Testis (tissue), 2 donors: ENCODE measurements at regions not wholly inside any gene's neighbourhood (a gene's known extent, or its start where the extent isn't known, plus 50 kb on each side); places are given as distances from the start of the nearest gene placed in this dataset.

ENCODE experiments used
- DNase-seq: peaks from one replicate; pipeline ENCODE4 v3.0.0-alpha.2; 2019
- H3K27ac ChIP-seq, 2 donors: fragments of 200-600 bp; sonication (generic); one replicate each; pipeline ENCODE4 v1.5.1; 2019
- H3K27me3 ChIP-seq: fragments of 200-600 bp; sonication (generic); one replicate; pipeline ENCODE4 v1.5.1; 2019
- H3K36me3 ChIP-seq: fragments of 200-600 bp; sonication (generic); one replicate; pipeline ENCODE4 v1.5.1; 2017; ENCODE audit warnings: low read depth; ENCODE audit errors: missing control alignments
- H3K4me1 ChIP-seq: fragments of 200-600 bp; sonication (generic); one replicate; pipeline ENCODE4 v1.5.1; 2019
- H3K4me3 ChIP-seq, 2 donors: fragments of 200-600 bp; sonication (generic); one replicate each; pipeline ENCODE4 v1.5.1; 2017 to 2019
- H3K9me3 ChIP-seq: fragments of 200-600 bp; sonication (generic); one replicate; pipeline ENCODE4 v1.5.1; 2017
- POLR2A ChIP-seq: fragments of 450-650 bp; IDR thresholded peaks from one replicate; pipeline ENCODE4 v1.6.1; 2017; ENCODE audit warnings: antibody characterized with exemption, mild to moderate bottlenecking, moderate library complexity
- WGBS, 2 donors: methylation state at CpG; one replicate each; pipeline ENCODE4 v1.1.5; 2018; 5-methylcytosine and 5-hydroxymethylcytosine counted together
- intact Hi-C: fragments of 100-400 bp; cut with DNase I; formaldehyde crosslinking; loops from one replicate; pipeline ENCODE4 v1.15.1; 2023; ENCODE audit warnings: low total_unique reads
- TF ChIP-seq, protein P1 (sequence below), 3 experiments: fragments of 450-650 bp in 2 of 3; fragments of 200-600 bp in 1 of 3; sonication (generic) in 1 of 3; IDR thresholded peaks; one replicate each; pipeline ENCODE4 v1.5.1; 2016 to 2019; ENCODE audit warnings: antibody characterized with exemption in 3 of 3, mild to moderate bottlenecking in 2 of 3, moderate library complexity in 1 of 3

DNA sequence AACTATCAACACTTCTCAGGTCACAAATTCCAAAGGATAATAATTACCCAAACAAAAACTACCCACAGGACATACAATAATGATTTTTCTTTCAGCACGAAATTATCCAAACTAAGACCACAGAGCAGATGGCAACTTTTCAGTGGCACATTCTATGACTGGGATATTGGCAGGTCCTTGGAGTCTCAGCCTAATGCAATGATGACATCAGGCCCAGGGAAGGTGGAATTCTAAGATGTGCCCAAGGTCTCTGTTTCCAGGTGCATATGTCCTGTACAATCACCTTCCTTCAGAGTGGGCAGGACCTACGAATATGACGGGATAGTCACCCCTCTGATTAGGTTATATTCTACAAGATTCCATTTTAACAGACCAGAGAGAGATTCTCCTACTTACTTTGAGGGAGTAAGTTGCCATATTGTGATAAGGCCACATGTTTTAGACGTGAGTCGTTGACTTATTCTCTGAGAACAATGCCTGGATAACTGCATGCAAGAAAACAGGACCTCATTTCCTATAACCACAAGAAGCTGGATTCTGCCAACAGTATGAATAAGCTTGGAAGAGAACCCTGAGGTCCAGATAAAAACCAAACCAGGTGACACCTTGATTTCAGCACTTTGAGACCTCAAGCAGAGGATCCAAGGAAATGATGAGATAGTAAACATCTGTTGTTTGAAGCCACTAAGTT, 69.9 kb downstream of the ZC3H11B start:
- 84 to 88% methylated on average over 5 of the region's 5 CpGs for WGBS, 2 donors
- intact Hi-C loops, result no loop called here
- TF ChIP-seq, protein P1, sequence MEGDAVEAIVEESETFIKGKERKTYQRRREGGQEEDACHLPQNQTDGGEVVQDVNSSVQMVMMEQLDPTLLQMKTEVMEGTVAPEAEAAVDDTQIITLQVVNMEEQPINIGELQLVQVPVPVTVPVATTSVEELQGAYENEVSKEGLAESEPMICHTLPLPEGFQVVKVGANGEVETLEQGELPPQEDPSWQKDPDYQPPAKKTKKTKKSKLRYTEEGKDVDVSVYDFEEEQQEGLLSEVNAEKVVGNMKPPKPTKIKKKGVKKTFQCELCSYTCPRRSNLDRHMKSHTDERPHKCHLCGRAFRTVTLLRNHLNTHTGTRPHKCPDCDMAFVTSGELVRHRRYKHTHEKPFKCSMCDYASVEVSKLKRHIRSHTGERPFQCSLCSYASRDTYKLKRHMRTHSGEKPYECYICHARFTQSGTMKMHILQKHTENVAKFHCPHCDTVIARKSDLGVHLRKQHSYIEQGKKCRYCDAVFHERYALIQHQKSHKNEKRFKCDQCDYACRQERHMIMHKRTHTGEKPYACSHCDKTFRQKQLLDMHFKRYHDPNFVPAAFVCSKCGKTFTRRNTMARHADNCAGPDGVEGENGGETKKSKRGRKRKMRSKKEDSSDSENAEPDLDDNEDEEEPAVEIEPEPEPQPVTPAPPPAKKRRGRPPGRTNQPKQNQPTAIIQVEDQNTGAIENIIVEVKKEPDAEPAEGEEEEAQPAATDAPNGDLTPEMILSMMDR (IDR thresholded peaks at IDR 0.05), result no peak
- TF ChIP-seq POLR2A, result no peak
- H3K27ac ChIP-seq, result no peak overlapping the region
- no peaks in the 10 kb centered on the region for H3K4me1 ChIP-seq
- no peaks in the 10 kb centered on the region for H3K9me3 ChIP-seq
- no peak for DNase-seq
- H3K36me3 ChIP-seq, result no peaks in the 10 kb centered on the region
- no peaks in the 10 kb centered on the region for H3K27me3 ChIP-seq
- no peak overlapping the region for H3K4me3 ChIP-seq

DNA sequence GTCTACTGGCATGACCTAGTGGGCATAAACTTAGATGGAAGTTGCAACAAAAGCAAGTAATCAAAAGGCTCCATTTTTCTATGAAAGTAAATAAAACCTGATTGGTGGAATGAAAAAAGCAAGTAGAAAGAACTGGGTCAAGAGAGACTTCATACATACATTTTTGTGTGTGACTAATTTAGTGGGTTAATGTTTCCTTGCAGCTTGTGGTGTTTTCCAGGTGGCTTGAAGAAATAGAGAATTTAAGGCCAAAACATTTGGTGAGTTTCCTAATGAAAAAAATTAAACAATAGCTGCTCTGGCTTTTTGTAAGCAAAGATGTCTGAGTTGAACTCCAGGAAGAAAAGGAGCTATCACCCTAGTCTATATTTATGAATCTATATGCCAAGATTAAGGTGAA, 71.0 kb downstream of the ZC3H11B start:
- TF ChIP-seq, protein P1 (IDR thresholded peaks at IDR 0.05), result no peak
- TF ChIP-seq POLR2A, result no peak
- H3K9me3 ChIP-seq, result no peaks in the 10 kb centered on the region
- intact Hi-C loops, result no loop called here
- no peaks in the 10 kb centered on the region for H3K27me3 ChIP-seq
- H3K4me1 ChIP-seq, result no peaks in the 10 kb centered on the region
- H3K4me3 ChIP-seq, result no peak overlapping the region
- DNase-seq, result no peak
- H3K27ac ChIP-seq, result no peak overlapping the region
- no peaks in the 10 kb centered on the region for H3K36me3 ChIP-seq

DNA sequence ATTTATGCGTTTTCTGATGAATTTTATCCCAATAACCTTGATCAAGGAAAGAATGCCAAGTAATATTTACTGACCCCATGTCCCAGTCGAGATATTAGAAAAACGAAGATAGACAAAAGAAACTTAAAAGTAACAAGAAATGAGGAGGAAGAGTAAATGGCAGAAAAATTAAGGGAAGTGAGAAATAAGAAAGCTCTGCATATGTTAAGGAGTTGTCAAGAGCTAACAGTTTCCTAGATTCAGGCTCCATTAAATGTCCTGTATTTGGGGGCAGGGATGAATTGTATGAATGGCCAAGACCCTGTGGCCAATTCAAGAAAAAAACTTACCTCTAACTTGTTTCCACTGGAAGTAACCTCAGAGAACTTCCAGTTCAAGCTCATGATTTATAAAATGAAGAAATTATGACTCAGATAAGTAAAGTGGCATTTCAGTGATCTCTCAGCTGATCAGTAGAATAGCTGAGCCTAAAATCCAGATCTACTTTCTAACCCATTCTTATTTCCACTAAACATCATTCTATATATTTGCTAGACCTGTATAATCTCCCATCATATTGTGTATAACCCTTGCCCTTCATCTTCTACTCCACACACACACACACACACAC, 73.2 kb downstream of the ZC3H11B start:
- Histone ChIP-seq H3K9me3 (no peaks in the 10 kb centered on the region), H3K27ac (no peak overlapping the region), H3K36me3 (no peaks in the 10 kb centered on the region), H3K4me1 (no peaks in the 10 kb centered on the region), H3K4me3 (no peak overlapping the region), H3K27me3 (no peaks in the 10 kb centered on the region)
- WGBS, 2 donors, result 79 to 82% methylated on average over 3 of the region's 3 CpGs
- TF ChIP-seq, protein P1 (IDR thresholded peaks at IDR 0.05), result no peak
- no peak for TF ChIP-seq POLR2A
- DNase-seq, result no peak
- intact Hi-C loops, result no loop called here

DNA sequence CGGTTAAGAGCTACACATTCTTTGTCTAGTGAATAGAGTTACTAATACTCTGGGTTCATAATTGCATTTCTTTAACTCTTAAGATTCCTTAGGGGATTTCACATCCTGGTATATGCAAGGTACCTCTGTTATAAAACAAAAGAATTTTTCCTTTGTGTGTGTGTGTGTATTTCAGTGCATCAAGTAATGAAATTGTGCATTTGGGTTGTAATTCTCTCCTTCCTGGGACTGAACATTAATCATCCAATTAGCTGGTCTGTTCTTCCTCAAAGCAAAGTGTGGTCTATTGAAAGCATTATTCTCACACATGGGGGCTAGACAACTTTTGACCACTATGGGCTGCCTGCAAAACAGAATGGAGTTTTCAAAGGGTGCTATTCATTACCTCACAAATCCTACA, 74.0 kb downstream of the ZC3H11B start:
- no peaks in the 10 kb centered on the region for H3K9me3 ChIP-seq
- intact Hi-C loops, result no loop called here
- TF ChIP-seq, protein P1 (IDR thresholded peaks at IDR 0.05), result no peak
- no peak for TF ChIP-seq POLR2A
- 93 to 100% methylated on average over 1 of the region's 1 CpG for WGBS, 2 donors
- no peak for DNase-seq
- no peaks in the 10 kb centered on the region for H3K4me1 ChIP-seq
- H3K36me3 ChIP-seq, result no peaks in the 10 kb centered on the region
- no peaks in the 10 kb centered on the region for H3K27me3 ChIP-seq
- no peak overlapping the region for H3K4me3 ChIP-seq
- no peak overlapping the region for H3K27ac ChIP-seq

DNA sequence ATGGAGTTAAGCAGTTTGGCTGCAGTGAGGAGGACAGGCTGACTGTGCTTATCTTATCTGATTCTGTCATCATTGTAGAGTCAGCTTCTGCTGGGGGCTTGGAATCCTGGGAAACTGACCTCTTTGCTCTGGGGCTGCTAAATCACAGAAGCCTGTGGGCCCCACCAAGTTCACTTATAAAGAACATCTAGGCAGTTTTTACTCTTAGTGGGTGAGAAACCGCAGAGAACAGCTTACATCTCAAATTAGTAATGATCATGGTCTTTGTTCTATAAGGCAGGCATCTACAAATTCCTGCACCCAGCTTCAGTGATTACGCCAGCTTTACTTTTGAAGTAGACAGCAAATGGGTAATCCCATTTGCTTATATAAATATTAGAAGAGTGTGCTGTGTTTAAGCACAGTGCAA, 75.7 kb downstream of the ZC3H11B start:
- Histone ChIP-seq H3K4me3 (no peak overlapping the region), H3K27me3 (no peaks in the 10 kb centered on the region), H3K36me3 (no peaks in the 10 kb centered on the region), H3K4me1 (no peaks in the 10 kb centered on the region), H3K9me3 (no peaks in the 10 kb centered on the region), H3K27ac (no peak overlapping the region)
- WGBS, 2 donors, result 75 to 86% methylated on average over 2 of the region's 2 CpGs
- intact Hi-C loops, result no loop called here
- TF ChIP-seq, protein P1 (IDR thresholded peaks at IDR 0.05), result no peak
- no peak for TF ChIP-seq POLR2A
- no peak for DNase-seq
